IMR-90 (cell line): ENCODE measurements at regions not wholly inside any gene's neighbourhood (a gene's known extent, or its start where the extent isn't known, plus 50 kb on each side); places are given as distances from the start of the nearest gene placed in this dataset.

Source experiments
- ATAC-seq: fragments of 200-7000 bp; cut with Tn5 transposase; 2 replicates; pipeline ENCODE4 v1.9.1; 2020; ENCODE audit warnings: low read depth, mild to moderate bottlenecking, moderate library complexity
- BruUV-seq: library from RNA; stranded (reverse); fragments of 400-500 nt; replicated peaks from 2 replicates; lab custom pipeline; 2021; lab: Mats Ljungman, UMichigan
- CTCF ChIA-PET: fragments of 300-600 bp; formaldehyde crosslinking; extraction: SDS; loops from one replicate; lab custom pipeline; 2021; ENCODE audit warnings: antibody characterized with exemption; lab: Yijun Ruan, JAX
- POLR2A ChIA-PET: fragments of 300-600 bp; sonication (Branson Sonifier 250); formaldehyde crosslinking; loops from one replicate; lab custom pipeline; 2022; ENCODE audit warnings: antibody characterized with exemption; ENCODE audit not compliant: unreplicated experiment; lab: Charles Lee
- DNase-seq: peaks from one replicate; pipeline ENCODE4 v3.0.0; 2013
- H2AFZ ChIP-seq: replicated peaks from 2 replicates; pipeline ENCODE3; 2013; ENCODE audit warnings: low read length, mild to moderate bottlenecking; ENCODE audit not compliant: poor library complexity
- H2AK5ac ChIP-seq: 2 replicates; pipeline ENCODE4 v1.6.1; 2013; ENCODE audit warnings: low read depth, low read length, inconsistent platforms
- H2AK9ac ChIP-seq: replicated peaks from 2 replicates; pipeline ENCODE3; 2013; ENCODE audit warnings: mild to moderate bottlenecking, low read depth, low read length, moderate library complexity; ENCODE audit not compliant: poor library complexity
- H2BK120ac ChIP-seq: 2 replicates; pipeline ENCODE4 v1.6.1; 2013; ENCODE audit warnings: low read depth, low read length, inconsistent platforms
- H2BK15ac ChIP-seq: 3 replicates; pipeline ENCODE4 v1.6.1; 2013; ENCODE audit warnings: low read depth, low read length, inconsistent platforms
- H2BK20ac ChIP-seq: 2 replicates; pipeline ENCODE4 v1.6.1; 2013; ENCODE audit warnings: low read depth, mild to moderate bottlenecking, inconsistent platforms, low read length, moderate library complexity
- H2BK5ac ChIP-seq: 2 replicates; pipeline ENCODE4 v1.6.1; 2013; ENCODE audit warnings: mild to moderate bottlenecking, low read depth, low read length, inconsistent platforms; ENCODE audit not compliant: poor library complexity, severe bottlenecking
- H3K14ac ChIP-seq: replicated peaks from 2 replicates; pipeline ENCODE4 v1.6.1; 2013; ENCODE audit warnings: low read depth, low read length, inconsistent platforms
- H3K18ac ChIP-seq: 2 replicates; pipeline ENCODE4 v1.6.1; 2013; ENCODE audit warnings: low read depth, low read length, control low read depth
- H3K23ac ChIP-seq: 2 replicates; pipeline ENCODE4 v1.6.1; 2013; ENCODE audit warnings: low read depth, low read length, inconsistent platforms
- H3K27ac ChIP-seq: 2 replicates; pipeline ENCODE4 v1.5.1; 2013; ENCODE audit warnings: mild to moderate bottlenecking, control low read depth, low read length; ENCODE audit not compliant: insufficient read depth
- H3K27me3 ChIP-seq: 2 replicates; pipeline ENCODE4 v1.6.1; 2013; ENCODE audit warnings: low read length; ENCODE audit not compliant: control insufficient read depth, insufficient read depth
- H3K36me3 ChIP-seq: 2 replicates; pipeline ENCODE4 v1.6.1; 2013; ENCODE audit warnings: low read length, mixed read lengths; ENCODE audit not compliant: control insufficient read depth, insufficient read depth
- H3K4ac ChIP-seq: 2 replicates; pipeline ENCODE4 v1.6.1; 2013; ENCODE audit warnings: low read depth, low read length, inconsistent platforms
- H3K4me1 ChIP-seq: 2 replicates; pipeline ENCODE4 v1.6.1; 2013; ENCODE audit warnings: low read length, mixed read lengths; ENCODE audit not compliant: control insufficient read depth, insufficient read depth
- H3K4me2 ChIP-seq: 2 replicates; pipeline ENCODE4 v1.6.1; 2013; ENCODE audit warnings: low read depth, mild to moderate bottlenecking, control low read depth, low read length, moderate library complexity
- H3K4me3 ChIP-seq: 2 replicates; pipeline ENCODE4 v1.5.1; 2013; ENCODE audit warnings: low read depth, mild to moderate bottlenecking, control low read depth, low read length, moderate library complexity; ENCODE audit not compliant: insufficient read depth
- H3K56ac ChIP-seq: 2 replicates; pipeline ENCODE4 v1.6.1; 2013; ENCODE audit warnings: low read length, inconsistent platforms; ENCODE audit not compliant: insufficient read depth; ENCODE audit errors: extremely low read depth
- H3K79me1 ChIP-seq, 2 experiments: 2 replicates each; pipeline ENCODE4 v1.6.1; 2013; ENCODE audit warnings: low read length in 2 of 2, inconsistent platforms in 1 of 2, low read depth in 1 of 2
- H3K9ac ChIP-seq: 2 replicates; pipeline ENCODE4 v1.6.1; 2013; ENCODE audit warnings: low read depth, low read length, control low read depth
- H3K9me1 ChIP-seq: 2 replicates; pipeline ENCODE4 v1.6.1; 2013; ENCODE audit warnings: low read length, inconsistent platforms; ENCODE audit not compliant: insufficient read depth
- H3K9me3 ChIP-seq: 2 replicates; pipeline ENCODE4 v1.6.1; 2013; ENCODE audit warnings: low read length; ENCODE audit not compliant: control insufficient read depth, insufficient read depth
- H4K20me1 ChIP-seq: 2 replicates; pipeline ENCODE4 v1.6.1; 2013; ENCODE audit warnings: low read length, inconsistent platforms; ENCODE audit not compliant: insufficient read depth
- H4K5ac ChIP-seq: 2 replicates; pipeline ENCODE4 v1.6.1; 2013; ENCODE audit warnings: mild to moderate bottlenecking, low read depth, low read length, control low read depth
- H4K8ac ChIP-seq, 2 experiments: 2 replicates each; pipeline ENCODE4 v1.6.1; 2013; ENCODE audit warnings: low read depth in 2 of 2, low read length in 2 of 2, control low read depth in 1 of 2, inconsistent platforms in 1 of 2
- H4K91ac ChIP-seq: 2 replicates; pipeline ENCODE4 v1.6.1; 2013; ENCODE audit warnings: low read depth, low read length, inconsistent platforms; ENCODE audit not compliant: insufficient read depth
- CEBPB ChIP-seq: IDR thresholded peaks from 2 replicates; pipeline ENCODE4 v1.6.1; 2012; ENCODE audit warnings: low read depth, low read length, improper control_type of control experiment
- CHD1 ChIP-seq: IDR thresholded peaks from 2 replicates; pipeline ENCODE4 v1.6.1; 2012; ENCODE audit warnings: low read depth, low read length, improper control_type of control experiment
- FOS ChIP-seq: fragments of 150-350 bp; IDR thresholded peaks from 2 replicates; pipeline ENCODE4 v1.6.1; 2016; ENCODE audit warnings: low read depth, low read length
- MAFK ChIP-seq: IDR thresholded peaks from 2 replicates; pipeline ENCODE4 v1.6.1; 2012; ENCODE audit warnings: low read depth, low read length, improper control_type of control experiment
- MAZ ChIP-seq: IDR thresholded peaks from 2 replicates; pipeline ENCODE4 v1.6.1; 2012; ENCODE audit warnings: low read depth, mild to moderate bottlenecking, low read length, improper control_type of control experiment, moderate library complexity, borderline replicate concordance
- MXI1 ChIP-seq: IDR thresholded peaks from 2 replicates; pipeline ENCODE4 v1.6.1; 2012; ENCODE audit warnings: low read depth, mild to moderate bottlenecking, low read length, moderate library complexity, borderline replicate concordance
- NFE2L2 ChIP-seq: fragments of 150-350 bp; IDR thresholded peaks from 2 replicates; pipeline ENCODE4 v1.6.1; 2016; ENCODE audit warnings: low read depth, mild to moderate bottlenecking, low read length
- POLR2A ChIP-seq: IDR thresholded peaks from 2 replicates; pipeline ENCODE4 v1.6.1; 2012; ENCODE audit warnings: mild to moderate bottlenecking, low read depth, low read length
- RAD21 ChIP-seq: IDR thresholded peaks from 2 replicates; pipeline ENCODE4 v1.6.1; 2012; ENCODE audit warnings: low read length, improper control_type of control experiment
- RCOR1 ChIP-seq: IDR thresholded peaks from 2 replicates; pipeline ENCODE4 v1.6.1; 2012; ENCODE audit warnings: mild to moderate bottlenecking, low read length, improper control_type of control experiment; ENCODE audit not compliant: insufficient replicate concordance
- RFX5 ChIP-seq: IDR thresholded peaks from 2 replicates; pipeline ENCODE4 v1.8.0; 2012; ENCODE audit warnings: low read depth, mild to moderate bottlenecking, low read length, moderate library complexity
- SMC3 ChIP-seq: fragments of 150-350 bp; IDR thresholded peaks from 2 replicates; pipeline ENCODE4 v1.6.1; 2016; ENCODE audit warnings: low read depth, mild to moderate bottlenecking, antibody characterized with exemption, low read length, moderate library complexity
- WGBS, 2 experiments: methylation state at CpG; one replicate each; pipeline versions ENCODE4 v1.1.5 to v1.1.7; 2013; ENCODE audit warnings: missing lambda C conversion rate in 2 of 2; ENCODE audit not compliant: insufficient read length in 1 of 2; ENCODE audit errors: extremely low coverage in 2 of 2; 5-methylcytosine and 5-hydroxymethylcytosine counted together
- dilution Hi-C: fragments of 300-500 bp; cut with HindIII; formaldehyde crosslinking; loops from one replicate; pipeline ENCODE4 v1.14.3; 2018; ENCODE audit warnings: low sequenced_read_pairs; ENCODE audit not compliant: unreplicated experiment
- in situ Hi-C: fragments of 300-500 bp; cut with MboI; formaldehyde crosslinking; loops from 3 replicates; pipeline ENCODE4 v1.14.3; 2019; ENCODE audit warnings: low sequenced_read_pairs, inconsistent platforms, mixed read lengths
- intact Hi-C: fragments of 100-400 bp; cut with micrococcal nuclease; formaldehyde crosslinking; loops from 2 replicates; pipeline ENCODE4 v1.10.0; 2022
- TF ChIP-seq, protein P1 (sequence below): fragments of 150-350 bp; IDR thresholded peaks from 2 replicates; pipeline ENCODE4 v1.6.1; 2017; ENCODE audit warnings: mild to moderate bottlenecking, antibody characterized with exemption, low read length, low read depth
- TF ChIP-seq, protein P2 (sequence below): fragments of 150-350 bp; IDR thresholded peaks from 2 replicates; pipeline ENCODE4 v1.6.1; 2016; ENCODE audit warnings: low read depth, mild to moderate bottlenecking, low read length, moderate library complexity, borderline replicate concordance
- TF ChIP-seq, protein P3 (sequence below): conservative IDR thresholded peaks from 2 replicates; pipeline ENCODE4 v1.5.1; 2012; ENCODE audit warnings: mild to moderate bottlenecking, low read depth, low read length, improper control_type of control experiment

DNA sequence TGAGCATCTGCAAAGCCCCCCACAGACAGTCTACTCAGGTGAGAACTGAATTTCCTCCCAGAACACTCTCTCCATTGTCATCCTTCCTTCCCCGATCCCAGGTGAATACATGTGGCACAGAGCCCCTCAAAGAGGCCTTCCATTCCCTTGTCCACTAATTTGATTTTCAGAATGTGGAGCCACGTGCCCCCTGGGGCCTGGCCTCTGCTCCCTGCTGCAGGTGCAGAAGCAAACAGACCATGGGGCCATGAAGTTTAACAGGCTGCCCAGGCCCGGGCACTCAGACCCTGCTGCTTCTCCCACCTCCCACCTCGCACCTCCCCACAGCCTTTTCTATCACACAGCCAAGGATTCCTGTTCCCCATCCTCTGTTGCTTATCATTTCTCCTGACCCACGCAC, 243.8 kb upstream of the RAB4A start:
- 75% methylated on average over 4 of the region's 5 CpGs; no CpG with 5 or more reads in 1 of the 2 experiments for WGBS, 2 experiments
- Histone ChIP-seq H3K27me3 (peaks cover 1% of the 10 kb centered on the region; the same call in 1 of the 2 replicates), H4K8ac (no peak overlapping the region), H3K9ac (no peak overlapping the region), H3K9me3 (no peaks in the 10 kb centered on the region), H3K79me1 (no peaks in the 10 kb centered on the region), H3K18ac (no peak overlapping the region), H3K56ac (no peak overlapping the region), H4K5ac (no peak overlapping the region), H3K4me3 (no peak overlapping the region), H3K36me3 (no peaks in the 10 kb centered on the region), H3K14ac (no peak overlapping the region), H2BK20ac (no peak overlapping the region), H3K27ac (no peak overlapping the region), H2BK120ac (no peak overlapping the region), H4K20me1 (no peaks in the 10 kb centered on the region), H3K9me1 (peaks cover 3% of the 10 kb centered on the region; the same call in 1 of the 2 replicates), H2AFZ (no peak overlapping the region), H2AK9ac (no peak overlapping the region), H2AK5ac (no peak overlapping the region), H3K23ac (no peak overlapping the region), H3K4me2 (no peak overlapping the region), H4K91ac (no peak overlapping the region), H3K4me1 (peaks cover 11% of the 10 kb centered on the region; the same call in 1 of the 2 replicates), H2BK15ac (no peak overlapping the region), H3K4ac (no peak overlapping the region), H2BK5ac (no peak overlapping the region)
- ATAC-seq = no peak
- TF ChIP-seq RCOR1 (no peak), MAZ (no peak), MAFK (no peak), POLR2A (no peak), MXI1 (no peak), RAD21 (no peak), CEBPB (no peak), SMC3 (no peak), NFE2L2 (no peak), CHD1 (no peak), RFX5 (no peak), FOS (no peak)
- TF ChIP-seq, protein P1, sequence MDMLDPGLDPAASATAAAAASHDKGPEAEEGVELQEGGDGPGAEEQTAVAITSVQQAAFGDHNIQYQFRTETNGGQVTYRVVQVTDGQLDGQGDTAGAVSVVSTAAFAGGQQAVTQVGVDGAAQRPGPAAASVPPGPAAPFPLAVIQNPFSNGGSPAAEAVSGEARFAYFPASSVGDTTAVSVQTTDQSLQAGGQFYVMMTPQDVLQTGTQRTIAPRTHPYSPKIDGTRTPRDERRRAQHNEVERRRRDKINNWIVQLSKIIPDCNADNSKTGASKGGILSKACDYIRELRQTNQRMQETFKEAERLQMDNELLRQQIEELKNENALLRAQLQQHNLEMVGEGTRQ = no peak
- TF ChIP-seq, protein P2, sequence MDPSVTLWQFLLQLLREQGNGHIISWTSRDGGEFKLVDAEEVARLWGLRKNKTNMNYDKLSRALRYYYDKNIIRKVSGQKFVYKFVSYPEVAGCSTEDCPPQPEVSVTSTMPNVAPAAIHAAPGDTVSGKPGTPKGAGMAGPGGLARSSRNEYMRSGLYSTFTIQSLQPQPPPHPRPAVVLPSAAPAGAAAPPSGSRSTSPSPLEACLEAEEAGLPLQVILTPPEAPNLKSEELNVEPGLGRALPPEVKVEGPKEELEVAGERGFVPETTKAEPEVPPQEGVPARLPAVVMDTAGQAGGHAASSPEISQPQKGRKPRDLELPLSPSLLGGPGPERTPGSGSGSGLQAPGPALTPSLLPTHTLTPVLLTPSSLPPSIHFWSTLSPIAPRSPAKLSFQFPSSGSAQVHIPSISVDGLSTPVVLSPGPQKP = no peak
- TF ChIP-seq, protein P3, sequence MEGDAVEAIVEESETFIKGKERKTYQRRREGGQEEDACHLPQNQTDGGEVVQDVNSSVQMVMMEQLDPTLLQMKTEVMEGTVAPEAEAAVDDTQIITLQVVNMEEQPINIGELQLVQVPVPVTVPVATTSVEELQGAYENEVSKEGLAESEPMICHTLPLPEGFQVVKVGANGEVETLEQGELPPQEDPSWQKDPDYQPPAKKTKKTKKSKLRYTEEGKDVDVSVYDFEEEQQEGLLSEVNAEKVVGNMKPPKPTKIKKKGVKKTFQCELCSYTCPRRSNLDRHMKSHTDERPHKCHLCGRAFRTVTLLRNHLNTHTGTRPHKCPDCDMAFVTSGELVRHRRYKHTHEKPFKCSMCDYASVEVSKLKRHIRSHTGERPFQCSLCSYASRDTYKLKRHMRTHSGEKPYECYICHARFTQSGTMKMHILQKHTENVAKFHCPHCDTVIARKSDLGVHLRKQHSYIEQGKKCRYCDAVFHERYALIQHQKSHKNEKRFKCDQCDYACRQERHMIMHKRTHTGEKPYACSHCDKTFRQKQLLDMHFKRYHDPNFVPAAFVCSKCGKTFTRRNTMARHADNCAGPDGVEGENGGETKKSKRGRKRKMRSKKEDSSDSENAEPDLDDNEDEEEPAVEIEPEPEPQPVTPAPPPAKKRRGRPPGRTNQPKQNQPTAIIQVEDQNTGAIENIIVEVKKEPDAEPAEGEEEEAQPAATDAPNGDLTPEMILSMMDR = no peak
- dilution Hi-C loops (no loop called here), intact Hi-C loops (no loop called here), in situ Hi-C loops (no loop called here)
- no TSS peak for BruUV-seq
- ChIA-PET CTCF (no interaction called here), POLR2A (no interaction called here)
- no peak for DNase-seq
